ENCODE measurements at regions not wholly inside any gene's neighbourhood (a gene's known extent, or its start where the extent isn't known, plus 50 kb on each side); places are given as distances from the start of the nearest gene placed in this dataset.
A peak's percentile ranks its signal among the peaks of the same experiment; 100 is the strongest.

- Histone ChIP-seq H2AFZ (ENCODE audit: low read depth, low read length, severe bottlenecking) (no peak overlapping the region), H3K27me3 (ENCODE audit: low read length) (no peaks in the 10 kb centered on the region), H3K4me2 (ENCODE audit: low read depth, low read length, poor library complexity, severe bottlenecking) (no peak overlapping the region), H4K20me1 (ENCODE audit: low read depth, low read length) (0 out of 2 replicates have a peak, but pooled peaks cover 3% of the 10 kb centered on the region), H3K27ac (ENCODE audit: low read depth, low read length) (no peak overlapping the region), H3K9me2 (replicated peaks; ENCODE audit: insufficient read depth, low read length) (no peaks in the 10 kb centered on the region), H3F3A (ENCODE audit: insufficient read depth) (no peaks in the 10 kb centered on the region), H3K4me3 (ENCODE audit: insufficient read depth, low read length, poor library complexity, severe bottlenecking) (no peak overlapping the region), H3K36me3 (ENCODE audit: low read length) (no peaks in the 10 kb centered on the region), H3K9ac (ENCODE audit: low read length) (no peak overlapping the region), H3K9me3 (ENCODE audit: insufficient read depth, low read length) (no peaks in the 10 kb centered on the region), H3K79me2 (ENCODE audit: insufficient read depth, low read length) (no peaks in the 10 kb centered on the region)
- no peak for TF ChIP-seq EZH2phosphoT487 (conservative IDR thresholded peaks at IDR 0.05; ENCODE audit: low read length)
Measured at GRCh38 chr14:53304726-53305381, 151.7 kb upstream of the DDHD1 start.

GRCh38 chr14:53295985-53296582, 143.0 kb upstream of the DDHD1 start:
- no peak overlapping the region for H3K4me3 ChIP-seq (ENCODE audit: insufficient read depth, low read length, poor library complexity, severe bottlenecking)
- no peak overlapping the region for H2AFZ ChIP-seq (ENCODE audit: low read depth, low read length, severe bottlenecking)
- no peaks in the 10 kb centered on the region for H3K36me3 ChIP-seq (ENCODE audit: low read length)
- H3K79me2 ChIP-seq (ENCODE audit: insufficient read depth, low read length) = no peaks in the 10 kb centered on the region
- H3K4me2 ChIP-seq (ENCODE audit: low read depth, low read length, poor library complexity, severe bottlenecking) = no peak overlapping the region
- TF ChIP-seq EZH2phosphoT487 (conservative IDR thresholded peaks at IDR 0.05; ENCODE audit: low read length) (no peak), CTCF (IDR thresholded peaks at IDR 0.05; ENCODE audit: insufficient read depth, low read length, poor library complexity, severe bottlenecking) (peak; percentile 57)
- no peaks in the 10 kb centered on the region for H3F3A ChIP-seq (ENCODE audit: insufficient read depth)
- no peaks in the 10 kb centered on the region for H3K9me3 ChIP-seq (ENCODE audit: insufficient read depth, low read length)
- no peak overlapping the region for H3K9ac ChIP-seq (ENCODE audit: low read length)
- H3K27me3 ChIP-seq (ENCODE audit: low read length) = no peaks in the 10 kb centered on the region
- H3K27ac ChIP-seq (ENCODE audit: low read depth, low read length) = no peak overlapping the region
- H4K20me1 ChIP-seq (ENCODE audit: low read depth, low read length) = no peaks in the 10 kb centered on the region
- H3K9me2 ChIP-seq (replicated peaks; ENCODE audit: insufficient read depth, low read length) = no peaks in the 10 kb centered on the region

DNA sequence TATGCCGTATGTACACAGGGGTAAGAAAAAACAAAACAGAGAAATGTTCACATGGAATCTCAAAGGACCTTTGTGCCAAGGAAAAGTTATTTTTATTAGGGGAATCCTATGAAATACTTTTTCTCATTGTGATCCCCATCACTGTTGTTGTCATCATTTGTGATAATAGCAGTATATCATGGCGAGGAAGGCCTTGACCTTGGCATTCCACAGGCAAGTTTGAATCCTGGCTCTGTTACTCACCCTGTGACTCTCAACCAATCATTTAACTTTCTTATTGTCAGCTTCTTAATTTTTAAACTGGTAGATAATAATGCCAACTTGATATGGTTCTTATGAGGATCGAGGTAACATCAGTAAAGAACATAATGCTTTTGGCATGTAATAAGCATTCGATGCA, 142.2 kb upstream of the DDHD1 start:
- Histone ChIP-seq H3K9me2 (replicated peaks; ENCODE audit: insufficient read depth, low read length) (no peaks in the 10 kb centered on the region), H3K9me3 (ENCODE audit: insufficient read depth, low read length) (no peaks in the 10 kb centered on the region), H3K36me3 (ENCODE audit: low read length) (no peaks in the 10 kb centered on the region), H3K79me2 (ENCODE audit: insufficient read depth, low read length) (no peaks in the 10 kb centered on the region), H4K20me1 (ENCODE audit: low read depth, low read length) (no peaks in the 10 kb centered on the region), H3K27me3 (ENCODE audit: low read length) (no peaks in the 10 kb centered on the region), H3K4me2 (ENCODE audit: low read depth, low read length, poor library complexity, severe bottlenecking) (no peak overlapping the region), H3K9ac (ENCODE audit: low read length) (no peak overlapping the region), H3K4me3 (ENCODE audit: insufficient read depth, low read length, poor library complexity, severe bottlenecking) (no peak overlapping the region), H3K27ac (ENCODE audit: low read depth, low read length) (no peak overlapping the region), H3F3A (ENCODE audit: insufficient read depth) (no peaks in the 10 kb centered on the region), H2AFZ (ENCODE audit: low read depth, low read length, severe bottlenecking) (no peak overlapping the region)
- no peak for TF ChIP-seq CTCF (IDR thresholded peaks at IDR 0.05; ENCODE audit: insufficient read depth, low read length, poor library complexity, severe bottlenecking)
- no peak for TF ChIP-seq EZH2phosphoT487 (conservative IDR thresholded peaks at IDR 0.05; ENCODE audit: low read length)

DNA sequence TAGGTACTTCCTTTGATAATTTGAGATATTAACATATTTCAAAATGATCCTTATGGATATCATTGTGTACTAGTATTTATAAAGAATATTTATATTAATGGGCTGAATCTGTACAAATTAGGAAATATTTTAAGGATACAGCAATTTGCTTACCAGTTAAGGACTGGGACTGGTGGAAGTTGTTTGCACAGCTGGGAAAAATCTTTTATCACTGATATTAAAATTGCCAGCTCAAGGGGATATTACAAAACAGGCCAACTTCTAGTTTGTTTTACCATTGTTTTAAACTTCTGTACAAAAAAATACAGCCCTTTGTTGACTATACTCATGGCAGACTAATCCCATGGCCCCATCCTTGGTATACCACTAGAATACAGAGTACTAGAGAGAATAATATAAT, 133.2 kb upstream of the DDHD1 start:
- Histone ChIP-seq H3K27ac (ENCODE audit: low read depth, low read length) (no peak overlapping the region), H3K4me2 (ENCODE audit: low read depth, low read length, poor library complexity, severe bottlenecking) (no peak overlapping the region), H3K79me2 (ENCODE audit: insufficient read depth, low read length) (no peaks in the 10 kb centered on the region), H3K9ac (ENCODE audit: low read length) (no peak overlapping the region), H3K9me2 (replicated peaks; ENCODE audit: insufficient read depth, low read length) (no peaks in the 10 kb centered on the region), H4K20me1 (ENCODE audit: low read depth, low read length) (no peaks in the 10 kb centered on the region), H3K9me3 (ENCODE audit: insufficient read depth, low read length) (peaks cover 5% of the 10 kb centered on the region; the same call in 1 of the 2 replicates), H2AFZ (ENCODE audit: low read depth, low read length, severe bottlenecking) (no peak overlapping the region), H3K4me3 (ENCODE audit: insufficient read depth, low read length, poor library complexity, severe bottlenecking) (no peak overlapping the region), H3K27me3 (ENCODE audit: low read length) (no peaks in the 10 kb centered on the region), H3K36me3 (ENCODE audit: low read length) (no peaks in the 10 kb centered on the region), H3F3A (ENCODE audit: insufficient read depth) (no peaks in the 10 kb centered on the region)
- TF ChIP-seq EZH2phosphoT487 (conservative IDR thresholded peaks at IDR 0.05; ENCODE audit: low read length) = no peak
- TF ChIP-seq CTCF (IDR thresholded peaks at IDR 0.05; ENCODE audit: insufficient read depth, low read length, poor library complexity, severe bottlenecking) = no peak

Measured in SU-DHL-6 (cell line).